CD4-positive, alpha-beta T cell treated with Interleukin-4 for 1 hour (primary cell): ENCODE measurements at regions not wholly inside any gene's neighbourhood (a gene's known extent, or its start where the extent isn't known, plus 50 kb on each side); places are given as distances from the start of the nearest gene placed in this dataset.

ENCODE experiments used
- DNase-seq, 2 donors: peaks; one replicate each; pipeline ENCODE4 v3.0.0-alpha.2; 2020 to 2022

DNA sequence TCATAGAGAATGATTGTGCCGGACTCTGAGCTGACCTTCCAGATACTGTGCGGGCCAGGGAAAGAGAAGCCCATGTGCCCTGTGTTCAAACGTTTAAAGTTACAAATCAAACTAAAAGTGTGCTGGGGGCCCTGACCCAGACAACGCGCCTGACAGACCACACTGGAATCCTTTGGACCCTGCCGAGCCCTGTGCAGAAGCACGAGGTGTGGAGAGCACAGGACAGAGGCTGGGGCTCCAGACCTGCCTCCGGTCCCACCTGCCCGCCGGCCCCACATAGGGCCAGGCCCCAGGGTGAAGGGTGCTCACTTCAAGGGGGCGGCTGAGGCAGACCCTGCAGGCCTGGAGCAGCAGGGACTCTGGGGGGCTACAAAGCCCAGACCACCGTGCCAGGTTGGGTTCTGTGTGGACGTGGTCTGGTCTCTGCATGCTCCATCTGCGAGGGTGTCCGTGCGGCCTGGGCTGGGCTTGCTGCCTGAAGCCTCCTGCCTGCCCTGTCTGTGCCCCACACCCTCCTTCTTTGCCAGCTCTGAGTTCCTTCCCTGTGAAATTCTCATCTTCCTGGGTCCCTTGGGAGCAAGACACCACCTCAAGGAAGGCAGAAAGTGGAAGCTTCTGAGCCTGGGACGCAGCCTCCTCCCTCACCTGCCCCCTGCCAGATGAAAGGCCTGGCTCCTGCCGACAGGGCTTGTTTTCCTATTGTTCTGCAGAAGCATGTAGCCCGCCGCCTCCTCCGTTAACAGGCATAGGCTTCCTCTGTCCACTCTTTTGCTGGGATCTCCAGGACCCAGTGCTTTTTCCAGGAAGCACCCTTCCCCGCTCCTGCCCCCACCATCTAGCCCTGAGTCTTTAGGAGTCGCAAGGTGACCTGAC, 186.2 kb downstream of the ERMARD start:
- no peak for DNase-seq

- DNase-seq, result no peak
Observed at GRCh38 chr6:169936355-169936975, 185.0 kb downstream of the ERMARD start.

DNA sequence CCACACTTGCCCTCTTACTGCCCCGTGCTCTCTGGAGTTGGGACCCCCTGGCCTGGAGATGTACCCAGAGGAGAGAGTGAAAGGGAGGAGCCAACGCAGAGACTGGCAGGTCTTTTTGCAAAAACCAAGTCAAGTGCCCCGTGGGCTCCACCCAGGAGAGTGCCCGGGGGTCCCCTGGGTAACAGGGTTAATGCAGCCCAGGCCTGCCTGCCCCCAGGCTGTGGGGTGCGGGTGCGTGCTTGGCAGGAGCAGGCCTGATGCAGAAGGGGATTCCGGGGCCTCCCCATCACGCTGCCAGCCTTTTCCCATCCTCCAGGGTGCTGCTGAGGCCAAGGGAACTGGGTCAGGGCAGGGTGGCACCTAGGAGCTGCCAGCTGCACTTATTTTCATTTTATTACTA, 184.4 kb downstream of the ERMARD start:
- DNase-seq, result no peak

DNA sequence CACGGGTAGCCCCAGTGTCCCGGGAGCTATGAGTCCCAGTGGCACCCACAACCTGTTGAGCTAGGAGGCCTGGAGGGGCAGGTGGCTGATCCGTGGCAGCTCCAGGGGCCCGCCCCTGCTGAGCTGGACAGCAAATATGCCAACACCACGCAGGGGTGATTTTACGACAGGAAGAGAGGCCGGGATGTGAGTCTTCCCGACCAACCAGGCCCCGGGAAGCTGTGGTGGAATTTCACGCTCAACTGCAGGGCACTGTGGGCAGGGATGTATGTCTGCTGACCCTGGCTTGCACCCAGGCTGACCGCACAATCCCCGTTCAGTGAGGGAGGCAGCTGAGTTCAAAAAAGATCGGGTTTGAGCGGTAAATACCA, 183.9 kb downstream of the ERMARD start:
- DNase-seq, result no peak

GRCh38 chr6:169934699-169935347, 183.4 kb downstream of the ERMARD start:
- no peak for DNase-seq

GRCh38 chr6:169933839-169934698, 182.6 kb downstream of the ERMARD start:
- no peak for DNase-seq

DNA sequence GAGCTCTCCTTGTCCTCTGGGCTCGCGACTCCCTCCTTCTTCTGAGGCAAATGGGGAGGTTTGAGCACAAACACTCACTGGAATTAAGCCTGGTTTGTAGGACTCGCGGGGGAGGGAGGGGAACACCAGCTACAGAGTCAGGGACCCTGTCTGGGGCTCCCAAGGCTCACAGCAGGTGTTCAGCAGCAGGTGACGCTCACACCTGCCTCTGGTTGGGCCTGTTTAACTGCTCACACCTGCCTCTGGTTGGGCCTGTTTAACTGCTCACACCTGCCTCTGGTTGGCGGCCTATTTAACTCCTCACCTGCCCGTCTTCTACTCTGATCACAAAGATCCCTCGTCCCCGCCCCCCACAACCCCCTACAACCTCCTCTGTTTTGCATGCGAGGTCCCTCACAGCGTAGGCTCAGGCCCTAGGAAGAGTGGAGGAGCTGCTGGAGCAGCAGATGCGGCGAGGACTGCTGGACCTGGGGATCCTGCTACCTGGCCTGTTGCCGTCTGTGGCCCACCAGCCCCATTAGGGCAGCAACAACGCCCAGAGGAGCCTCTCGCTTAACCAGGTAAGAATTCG, 181.9 kb downstream of the ERMARD start:
- no peak for DNase-seq

DNA sequence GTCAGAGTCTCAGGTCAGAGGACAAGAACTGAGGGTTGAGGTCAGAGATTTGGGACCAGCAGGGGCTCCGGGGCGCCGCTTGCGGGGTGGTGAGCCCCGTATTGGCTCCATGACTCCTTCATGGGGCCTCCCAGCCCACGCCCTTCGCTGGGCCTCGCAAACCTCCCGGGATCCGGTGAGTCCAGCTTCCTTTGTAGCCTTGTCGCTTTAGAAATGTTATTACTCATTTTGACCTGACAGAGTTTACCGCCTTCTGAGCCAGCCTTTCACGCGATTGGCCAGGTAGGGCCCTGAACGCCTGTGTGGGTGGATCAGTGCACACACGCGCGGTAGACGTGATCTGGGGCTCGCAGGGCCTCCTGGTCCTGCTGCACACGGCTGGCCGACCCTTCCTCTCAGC, 181.1 kb downstream of the ERMARD start:
- no peak for DNase-seq

DNA sequence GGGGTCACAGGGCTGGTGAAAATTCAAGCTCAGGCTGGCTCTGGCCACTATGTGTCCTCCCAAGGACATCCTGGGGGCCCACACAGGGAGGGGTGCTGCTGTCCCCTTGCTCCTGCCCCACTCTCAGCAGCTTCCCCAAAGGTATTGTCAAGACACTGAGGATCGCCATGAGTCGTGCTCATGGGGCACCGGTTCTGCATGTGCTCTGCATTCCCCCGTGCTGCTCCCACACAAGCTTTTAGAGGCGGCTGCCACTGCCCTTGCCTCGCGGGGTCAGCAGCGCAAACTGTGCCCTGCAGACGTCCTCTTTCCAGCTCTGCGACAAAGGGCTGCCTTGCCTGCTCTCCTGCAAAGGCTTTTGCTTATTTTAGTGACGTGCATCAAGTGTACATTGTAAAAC, 179.8 kb downstream of the ERMARD start:
- DNase-seq, result no peak

DNA sequence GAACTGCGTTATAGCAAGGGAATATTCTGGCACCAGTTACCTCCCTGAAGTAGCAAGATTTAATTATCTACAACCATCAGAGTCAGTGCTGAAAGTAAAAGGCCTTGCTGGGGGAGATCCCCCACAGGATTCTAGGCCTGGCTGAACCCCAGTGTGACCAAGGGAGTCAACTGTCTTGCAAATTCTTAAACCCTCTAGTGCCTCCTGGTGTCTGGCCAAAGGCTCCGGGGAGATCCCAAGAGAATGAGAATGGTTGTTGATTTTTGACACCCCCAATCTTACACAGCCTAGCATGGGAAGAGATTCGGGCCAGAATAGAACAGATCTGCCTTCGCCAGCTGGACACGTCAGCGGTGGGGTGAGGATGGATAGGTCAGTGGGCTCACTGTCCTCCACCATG, 179.4 kb downstream of the ERMARD start:
- peak in 1 of 2 donors; percentile 8 for DNase-seq

- DNase-seq, result no peak
Observed at GRCh38 chr6:169927711-169928110, 176.3 kb downstream of the ERMARD start.

DNA sequence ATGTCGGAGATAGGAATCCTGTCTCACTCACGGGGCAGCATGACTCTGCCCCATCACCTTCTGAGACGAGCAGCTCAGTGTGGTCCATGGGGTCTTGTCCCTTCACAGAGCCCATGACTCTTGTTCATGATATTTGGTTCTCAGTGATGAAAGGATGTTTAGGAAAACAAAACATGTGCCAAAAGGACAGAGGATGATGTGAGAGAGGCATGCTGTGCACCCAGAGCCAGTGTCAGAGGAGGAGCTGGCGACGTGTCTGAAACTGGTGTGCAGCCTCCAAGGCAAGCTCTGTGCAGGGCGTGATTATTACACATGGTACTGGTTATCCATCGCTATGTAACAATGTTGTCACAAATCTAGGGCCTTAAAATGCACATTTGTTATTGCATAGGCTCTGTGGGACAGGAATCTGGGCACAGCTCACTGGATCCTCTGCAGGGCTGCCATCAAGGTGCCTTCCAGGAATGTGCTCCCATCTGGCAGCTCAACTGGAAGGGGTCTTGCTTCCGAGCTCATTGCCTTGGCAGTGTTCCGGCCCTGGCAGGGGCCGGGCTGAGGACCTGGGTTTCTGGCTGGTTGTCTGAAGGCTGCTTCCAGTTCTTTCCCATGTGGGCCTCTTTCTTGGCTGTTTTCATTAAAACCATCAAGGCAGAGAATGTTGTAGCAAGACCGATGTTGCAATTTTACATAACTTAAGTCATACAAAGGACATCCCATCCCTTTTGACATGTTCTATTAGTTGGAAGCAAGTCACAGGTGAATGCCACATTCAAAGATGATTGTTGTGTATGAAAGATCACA, 175.4 kb downstream of the ERMARD start:
- DNase-seq, result no peak

- no peak for DNase-seq
Observed at GRCh38 chr6:169923468-169924464, 172.3 kb downstream of the ERMARD start.

- DNase-seq, result peak in 1 of 2 donors; percentile 14
Observed at GRCh38 chr6:169921853-169922824, 170.7 kb downstream of the ERMARD start.

DNA sequence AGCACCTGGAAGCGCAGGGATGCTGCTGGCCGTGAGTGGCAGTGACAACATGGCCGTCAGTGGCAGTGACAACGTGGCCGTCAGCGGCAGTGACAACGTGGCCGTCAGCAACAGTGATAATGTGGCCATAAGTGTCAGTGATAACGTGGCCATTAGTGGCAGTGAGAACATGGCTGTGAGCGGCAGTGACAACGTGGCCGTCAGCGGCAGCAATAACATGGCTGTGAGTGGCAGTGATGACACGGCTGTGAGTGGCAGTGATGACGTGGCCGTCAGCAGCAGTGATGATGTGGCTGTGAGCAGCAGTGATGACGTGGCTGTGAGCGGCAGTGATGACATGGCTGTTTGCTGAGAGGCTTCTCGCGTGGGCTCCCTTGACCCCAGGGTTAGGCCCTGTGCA, 169.8 kb downstream of the ERMARD start:
- no peak for DNase-seq

- no peak for DNase-seq
Observed at GRCh38 chr6:169920359-169921020, 169.1 kb downstream of the ERMARD start.

- DNase-seq, result no peak
Observed at GRCh38 chr6:169918954-169919549, 167.6 kb downstream of the ERMARD start.
